ENCODE measurements at regions not wholly inside any gene's neighbourhood (a gene's known extent, or its start where the extent isn't known, plus 50 kb on each side); places are given as distances from the start of the nearest gene placed in this dataset.
A peak's percentile ranks its signal among the peaks of the same experiment; 100 is the strongest.

- DNase-seq: no peak
These were observed 300.6 kb upstream of the AZI2 start for GRCh38 chr3:28649266-28649665.

- no peak for DNase-seq
These were observed 302.5 kb upstream of the AZI2 start for GRCh38 chr3:28651159-28651558.

DNA sequence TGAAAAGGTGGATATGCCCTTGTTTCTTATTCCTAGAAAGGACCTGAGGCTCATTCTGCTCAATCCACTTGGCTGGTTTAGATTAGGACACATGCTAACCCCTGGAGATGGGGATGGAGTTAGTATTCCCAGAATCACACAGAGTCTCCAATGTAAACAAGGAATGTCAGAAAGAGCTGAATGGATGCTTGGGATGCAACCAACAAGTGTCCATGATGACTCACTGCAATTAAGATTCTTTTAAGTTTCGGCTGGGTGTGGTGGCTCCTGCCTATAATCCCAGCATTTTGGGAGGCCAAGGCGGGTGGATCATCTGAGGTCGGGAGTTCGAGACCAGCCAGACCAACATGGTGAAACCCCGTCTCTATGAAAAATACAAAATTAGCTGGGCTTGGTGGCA is 315.5 kb upstream of the AZI2 start:
- DNase-seq: no peak

DNA sequence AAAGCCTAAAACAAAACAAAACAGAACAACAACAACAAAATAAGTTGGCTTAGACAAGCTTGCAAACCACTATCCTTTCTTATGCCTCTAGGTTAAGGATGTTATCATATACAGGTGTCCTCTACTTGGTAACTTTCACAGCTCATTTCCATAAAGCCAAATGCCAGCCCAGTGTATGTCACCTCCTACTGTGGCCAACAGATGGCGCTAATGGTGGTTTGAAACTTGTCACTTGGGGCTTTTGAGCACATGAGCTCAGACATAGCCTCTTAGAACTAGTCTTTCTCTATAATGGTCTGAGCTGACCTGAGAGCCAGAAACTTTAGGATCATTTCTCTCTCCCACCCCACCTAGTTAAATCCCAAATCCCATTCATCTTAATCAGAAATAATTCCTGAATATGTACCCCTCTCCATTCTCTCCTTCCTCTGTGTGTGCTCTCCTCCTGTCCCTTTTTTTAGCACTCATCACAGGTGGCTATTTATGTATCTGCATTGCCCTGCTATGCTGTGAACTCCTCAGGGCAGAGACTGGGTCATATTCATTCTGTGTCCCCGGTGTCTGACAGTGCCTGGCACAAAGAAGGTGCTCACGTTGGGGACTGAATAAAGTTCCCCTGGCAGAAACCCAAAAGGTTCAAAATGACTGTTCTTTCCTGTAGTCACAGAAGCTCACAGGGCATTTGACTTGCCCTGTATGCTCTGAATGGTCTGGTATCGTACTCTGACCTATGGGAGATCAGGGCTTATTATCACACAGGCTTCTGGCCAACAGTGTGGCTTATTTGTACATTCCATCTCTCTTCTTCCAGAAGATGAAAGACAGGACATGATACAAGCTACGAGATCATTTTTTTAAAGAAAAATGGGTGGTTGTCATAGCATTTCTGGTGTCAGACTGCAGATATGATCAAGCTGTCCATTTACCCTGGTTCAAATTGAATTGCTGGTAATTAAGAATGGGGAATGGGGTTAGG is 319.3 kb upstream of the AZI2 start:
- DNase-seq: peak; percentile 72

- no peak for DNase-seq
These were observed 321.2 kb upstream of the AZI2 start for GRCh38 chr3:28669870-28670269.

GRCh38 chr3:28672406-28672805 is 323.8 kb upstream of the AZI2 start:
- no peak for DNase-seq

- DNase-seq: no peak
These were observed 324.8 kb upstream of the AZI2 start for GRCh38 chr3:28673446-28673845.

DNA sequence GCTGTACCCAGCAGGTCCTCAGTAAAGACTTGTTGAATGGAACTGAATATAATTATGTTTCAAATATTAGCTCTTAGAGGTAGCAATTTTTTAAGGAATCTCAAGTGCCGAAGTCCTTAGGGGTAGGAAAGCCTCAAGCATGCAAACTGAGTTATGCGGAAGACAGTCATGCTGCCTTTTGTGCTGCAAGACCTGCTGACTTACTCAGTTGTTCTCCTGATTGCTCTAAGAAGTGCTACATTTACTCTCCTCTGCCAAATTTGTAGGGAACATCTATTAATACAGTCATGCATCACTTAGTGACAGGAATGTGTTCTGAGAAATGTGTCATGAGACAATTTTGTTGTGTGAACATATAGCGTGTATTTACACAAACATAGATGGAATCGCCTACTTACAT is 325.6 kb upstream of the AZI2 start:
- DNase-seq: no peak

DNA sequence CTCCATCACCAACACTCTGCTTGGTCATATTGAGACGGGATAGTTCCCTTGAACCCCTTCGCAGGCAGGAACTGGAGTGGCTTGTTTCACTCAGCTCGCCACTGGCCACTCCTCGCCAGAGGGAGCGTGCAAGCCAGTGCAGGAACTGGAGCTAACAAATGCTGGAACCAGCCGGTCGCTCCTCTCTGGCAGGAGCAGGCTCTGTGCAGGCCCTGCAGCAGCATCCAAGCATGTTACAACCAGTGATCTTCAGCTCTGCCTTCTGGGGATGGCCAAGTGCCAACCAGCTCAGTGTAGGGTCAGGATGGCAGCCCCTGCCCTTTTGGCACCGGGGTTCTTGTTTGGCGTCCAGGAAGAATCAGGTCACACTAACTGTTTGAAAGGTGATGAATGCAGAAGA is 329.0 kb upstream of the AZI2 start:
- DNase-seq: no peak

DNA sequence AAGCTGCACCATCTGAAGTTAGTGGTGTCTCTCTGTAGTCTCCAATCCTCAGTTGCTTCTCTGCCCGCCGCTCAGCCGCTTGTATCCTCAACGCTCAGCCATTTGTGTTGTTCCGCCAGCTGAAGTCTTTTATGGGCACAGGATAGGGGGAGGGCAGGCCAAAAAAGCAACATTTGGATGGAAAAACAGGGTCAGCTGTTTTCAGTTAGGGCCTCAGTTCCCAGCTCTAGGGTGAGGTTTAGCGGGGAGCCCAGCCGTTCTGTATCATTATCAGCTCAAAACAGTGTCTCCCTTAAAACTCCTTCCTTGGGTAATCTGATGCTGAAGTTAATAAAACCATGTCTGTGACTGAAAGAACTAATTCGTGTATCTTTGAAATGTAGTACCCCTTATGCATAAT is 329.5 kb upstream of the AZI2 start:
- no peak for DNase-seq

- DNase-seq: no peak
These were observed 331.4 kb upstream of the AZI2 start for GRCh38 chr3:28680050-28680449.

- DNase-seq: no peak
These were observed 333.5 kb upstream of the AZI2 start for GRCh38 chr3:28682121-28682520.

- DNase-seq: no peak
These were observed 341.6 kb upstream of the AZI2 start for GRCh38 chr3:28690176-28690575.

- DNase-seq: no peak
These were observed 350.1 kb upstream of the AZI2 start for GRCh38 chr3:28698706-28699105.

- DNase-seq: no peak
These were observed 350.7 kb upstream of the AZI2 start for GRCh38 chr3:28699283-28699682.

DNA sequence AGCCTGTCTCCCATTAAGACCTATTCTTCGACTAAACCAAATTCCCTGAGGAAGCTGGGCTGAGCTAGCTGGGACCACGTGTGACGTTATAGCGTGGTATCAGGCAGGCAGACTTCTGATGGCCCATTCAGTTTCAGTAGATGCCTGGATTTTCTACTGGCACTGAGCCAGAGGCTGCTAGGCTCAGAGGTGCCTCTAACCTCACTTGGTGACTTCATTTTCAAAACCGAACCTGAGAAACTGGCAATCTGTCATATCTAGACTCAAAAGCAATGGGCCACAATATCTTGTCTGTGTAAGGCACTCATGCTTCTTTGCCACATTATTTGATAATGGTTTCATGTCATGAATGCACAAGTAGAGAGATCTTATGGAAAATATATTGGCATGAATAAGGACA is 352.1 kb upstream of the AZI2 start:
- no peak for DNase-seq

- no peak for DNase-seq
These were observed 355.2 kb upstream of the AZI2 start for GRCh38 chr3:28703843-28704242.

- no peak for DNase-seq
These were observed 362.7 kb upstream of the AZI2 start for GRCh38 chr3:28711293-28711692.

DNA sequence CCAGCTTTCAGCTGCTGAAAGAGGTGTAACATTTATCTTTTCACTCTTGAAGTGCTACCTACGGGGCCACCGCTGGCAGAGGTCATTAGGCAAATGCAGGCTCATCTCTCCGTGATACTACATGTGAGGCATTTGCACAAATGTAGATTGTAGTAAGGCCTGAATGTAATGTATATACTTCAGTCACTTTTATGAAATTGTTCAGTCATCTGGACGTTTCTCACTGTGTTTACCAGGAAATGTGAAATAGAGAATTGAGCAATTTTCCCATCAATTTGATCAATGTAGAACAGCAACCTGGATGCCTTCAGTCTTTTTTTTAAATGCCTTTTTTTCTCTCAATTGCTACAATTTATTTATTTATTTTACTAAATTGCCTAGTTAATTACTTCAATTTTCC is 368.3 kb upstream of the AZI2 start:
- DNase-seq: no peak

GRCh38 chr3:28718074-28718849 is 369.6 kb upstream of the AZI2 start:
- no peak for DNase-seq

GRCh38 chr3:28726840-28727239 is 378.2 kb upstream of the AZI2 start:
- DNase-seq: no peak

- DNase-seq: no peak
These were observed 378.7 kb upstream of the AZI2 start for GRCh38 chr3:28727307-28727706.

GRCh38 chr3:28738425-28738824 is 389.8 kb upstream of the AZI2 start:
- no peak for DNase-seq

DNA sequence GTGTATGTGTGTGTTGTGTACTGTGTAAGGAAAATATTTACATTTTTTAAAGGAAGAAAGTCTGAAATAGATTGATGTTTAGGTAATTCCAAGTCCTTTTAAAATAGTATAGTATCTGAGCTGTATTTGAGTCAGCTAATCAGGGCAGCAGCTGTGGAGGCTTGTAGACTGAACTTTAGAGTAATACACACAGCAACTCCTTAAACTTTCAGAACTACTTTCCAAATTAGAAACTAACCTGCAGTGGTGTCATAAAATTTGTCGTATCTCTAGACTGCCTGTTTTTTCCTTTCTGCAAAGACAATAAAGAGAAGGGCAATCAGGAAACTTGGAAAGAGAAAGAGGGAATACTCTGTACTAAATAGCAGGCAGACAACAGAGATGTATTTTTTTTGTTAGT is 391.0 kb upstream of the AZI2 start:
- DNase-seq: no peak
